ENCODE measurements at regions not wholly inside any gene's neighbourhood (a gene's known extent, or its start where the extent isn't known, plus 50 kb on each side); places are given as distances from the start of the nearest gene placed in this dataset.

- ATAC-seq (no peak), FAIRE-seq (no peak), DNase-seq (ENCODE audit: low spot score) (no peak)
- no peaks in the 10 kb centered on the region for H3K36me3 ChIP-seq (replicated peaks in 1 of 2; ENCODE audit: control insufficient read depth in 1 of 2, insufficient read depth in 2 of 2, low read length in 2 of 2)
- no peaks in the 10 kb centered on the region for H4K20me1 ChIP-seq (ENCODE audit: insufficient read depth, low read length)
- H3K27ac ChIP-seq (ENCODE audit: extremely low read length, insufficient read depth, low read length) = no peak overlapping the region
- CTCF ChIA-PET (ENCODE audit: low intra/inter-chr PET ratio, low total read pairs) = no interaction called here
- H3K79me2 ChIP-seq (ENCODE audit: insufficient read depth, low read length) = no peaks in the 10 kb centered on the region
- H3K9me3 ChIP-seq (ENCODE audit: low read length) = peaks cover 19% of the 10 kb centered on the region
- H3K27me3 ChIP-seq (ENCODE audit: control insufficient read depth in 1 of 2, insufficient read depth in 2 of 2, low read length in 2 of 2) = no peaks in the 10 kb centered on the region
- H3K4me1 ChIP-seq (ENCODE audit: insufficient read depth, low read length) = no peaks in the 10 kb centered on the region
- H2AFZ ChIP-seq (ENCODE audit: low read length) = no peak overlapping the region
- POLR2A ChIA-PET = no interaction called here
- H3K9ac ChIP-seq (ENCODE audit: insufficient read depth, low read depth, low read length) = no peak overlapping the region
- no TSS peak for BruUV-seq (replicated peaks)
- H3K4me2 ChIP-seq (ENCODE audit: low read depth, low read length) = no peak overlapping the region
- intact Hi-C loops (cut with micrococcal nuclease; ENCODE audit: unreplicated experiment) (no loop called here), in situ Hi-C loops (cut with HindIII; ENCODE audit: extremely low pct_ligation_motif_present, low pct_unique_long_range_greater_than_20kb) (no loop called here)
- WGBS (ENCODE audit: low lambda C conversion rate) = 0% methylated on average over 5 of the region's 5 CpGs
- no peak overlapping the region for H3K4me3 ChIP-seq (replicated peaks in 1 of 3; ENCODE audit: insufficient read depth in 1 of 3, low read depth in 2 of 3, low read length in 3 of 3)
- TF ChIP-seq ZNF562 (CRISPR knock-in tag; IDR thresholded peaks at IDR 0.05; ENCODE audit: borderline replicate concordance) = no peak
- no peak for TF ChIP-seq PRDM15 (CRISPR knock-in tag; IDR thresholded peaks at IDR 0.05)
- no peak for TF ChIP-seq ZMYM3 (CRISPR knock-in tag; IDR thresholded peaks at IDR 0.05)
- TF ChIP-seq PITX1 (CRISPR knock-in tag; IDR thresholded peaks at IDR 0.05) = no peak
- no peak for TF ChIP-seq ZNF18 (CRISPR knock-in tag; IDR thresholded peaks at IDR 0.05; ENCODE audit: insufficient replicate concordance)
- TF ChIP-seq ZBTB25 (CRISPR knock-in tag; IDR thresholded peaks at IDR 0.05) = no peak
- TF ChIP-seq HMGXB3 (CRISPR knock-in tag; IDR thresholded peaks at IDR 0.05; ENCODE audit: borderline replicate concordance) = no peak
- no peak for TF ChIP-seq ZNF546 (CRISPR knock-in tag; conservative IDR thresholded peaks at IDR 0.05)
- TF ChIP-seq ISL2 (CRISPR knock-in tag; IDR thresholded peaks at IDR 0.05) = no peak
- TF ChIP-seq TFDP2 (CRISPR knock-in tag; IDR thresholded peaks at IDR 0.05) = no peak
Observed at GRCh38 chr1:13992489-13993285, 292.7 kb downstream of the PRDM2 start.
